ENCODE measurements at regions not wholly inside any gene's neighbourhood (a gene's known extent, or its start where the extent isn't known, plus 50 kb on each side); places are given as distances from the start of the nearest gene placed in this dataset.

- Histone ChIP-seq H3K27ac (ENCODE audit: control insufficient read depth, insufficient read depth) (no peak overlapping the region), H3K27me3 (replicated peaks in 1 of 2; ENCODE audit: control insufficient read depth in 2 of 2, insufficient read depth in 2 of 2, low read length in 1 of 2) (no peaks in the 10 kb centered on the region), H2AFZ (ENCODE audit: control insufficient read depth, low read depth, low read length) (no peak overlapping the region), H3K4me2 (ENCODE audit: control insufficient read depth, insufficient read depth) (no peak overlapping the region), H3K9ac (ENCODE audit: control insufficient read depth, insufficient read depth, low read length) (no peak overlapping the region), H3K4me1 (ENCODE audit: control insufficient read depth, insufficient read depth, low read length) (no peaks in the 10 kb centered on the region), H3K79me2 (ENCODE audit: control insufficient read depth, insufficient read depth, low read length) (no peaks in the 10 kb centered on the region), H3K9me3 (replicated peaks; ENCODE audit: control insufficient read depth, insufficient read depth, low read length) (no peaks in the 10 kb centered on the region), H3K36me3 (ENCODE audit: control insufficient read depth in 2 of 2, insufficient read depth in 2 of 2, low read length in 1 of 2) (no peaks in the 10 kb centered on the region), H4K20me1 (ENCODE audit: control insufficient read depth, insufficient read depth) (no peaks in the 10 kb centered on the region), H3K4me3 (no peak overlapping the region)
- intact Hi-C loops (cut with micrococcal nuclease; ENCODE audit: unreplicated experiment) (no loop called here), in situ Hi-C loops (cut with MboI) (no loop called here)
- ChIA-PET POLR2A (no interaction called here), CTCF (no interaction called here), SMC1A (ENCODE audit: uncharacterized antibody, unreplicated experiment) (no interaction called here), RAD21 (ENCODE audit: unreplicated experiment) (no interaction called here)
- 0% methylated on average over 2 of the region's 2 CpGs for WGBS (ENCODE audit: insufficient coverage, insufficient replicate concordance, low lambda C conversion rate, missing lambda C conversion rate)
- DNase-seq (ENCODE audit: low read depth, low spot score) (no peak), ATAC-seq (no peak), FAIRE-seq (no peak)
- TF ChIP-seq ZNF207 (IDR thresholded peaks at IDR 0.05; ENCODE audit: borderline replicate concordance): no peak
- TF ChIP-seq, protein P1, sequence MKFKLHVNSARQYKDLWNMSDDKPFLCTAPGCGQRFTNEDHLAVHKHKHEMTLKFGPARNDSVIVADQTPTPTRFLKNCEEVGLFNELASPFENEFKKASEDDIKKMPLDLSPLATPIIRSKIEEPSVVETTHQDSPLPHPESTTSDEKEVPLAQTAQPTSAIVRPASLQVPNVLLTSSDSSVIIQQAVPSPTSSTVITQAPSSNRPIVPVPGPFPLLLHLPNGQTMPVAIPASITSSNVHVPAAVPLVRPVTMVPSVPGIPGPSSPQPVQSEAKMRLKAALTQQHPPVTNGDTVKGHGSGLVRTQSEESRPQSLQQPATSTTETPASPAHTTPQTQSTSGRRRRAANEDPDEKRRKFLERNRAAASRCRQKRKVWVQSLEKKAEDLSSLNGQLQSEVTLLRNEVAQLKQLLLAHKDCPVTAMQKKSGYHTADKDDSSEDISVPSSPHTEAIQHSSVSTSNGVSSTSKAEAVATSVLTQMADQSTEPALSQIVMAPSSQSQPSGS (IDR thresholded peaks at IDR 0.05; ENCODE audit: low read length): no peak
- no peak for TF ChIP-seq RCOR1 (conservative IDR thresholded peaks at IDR 0.05; ENCODE audit: low read depth, low read length)
- TF ChIP-seq CHD1 (IDR thresholded peaks at IDR 0.05; ENCODE audit: low read depth, low read length): no peak
- TF ChIP-seq, protein P2, sequence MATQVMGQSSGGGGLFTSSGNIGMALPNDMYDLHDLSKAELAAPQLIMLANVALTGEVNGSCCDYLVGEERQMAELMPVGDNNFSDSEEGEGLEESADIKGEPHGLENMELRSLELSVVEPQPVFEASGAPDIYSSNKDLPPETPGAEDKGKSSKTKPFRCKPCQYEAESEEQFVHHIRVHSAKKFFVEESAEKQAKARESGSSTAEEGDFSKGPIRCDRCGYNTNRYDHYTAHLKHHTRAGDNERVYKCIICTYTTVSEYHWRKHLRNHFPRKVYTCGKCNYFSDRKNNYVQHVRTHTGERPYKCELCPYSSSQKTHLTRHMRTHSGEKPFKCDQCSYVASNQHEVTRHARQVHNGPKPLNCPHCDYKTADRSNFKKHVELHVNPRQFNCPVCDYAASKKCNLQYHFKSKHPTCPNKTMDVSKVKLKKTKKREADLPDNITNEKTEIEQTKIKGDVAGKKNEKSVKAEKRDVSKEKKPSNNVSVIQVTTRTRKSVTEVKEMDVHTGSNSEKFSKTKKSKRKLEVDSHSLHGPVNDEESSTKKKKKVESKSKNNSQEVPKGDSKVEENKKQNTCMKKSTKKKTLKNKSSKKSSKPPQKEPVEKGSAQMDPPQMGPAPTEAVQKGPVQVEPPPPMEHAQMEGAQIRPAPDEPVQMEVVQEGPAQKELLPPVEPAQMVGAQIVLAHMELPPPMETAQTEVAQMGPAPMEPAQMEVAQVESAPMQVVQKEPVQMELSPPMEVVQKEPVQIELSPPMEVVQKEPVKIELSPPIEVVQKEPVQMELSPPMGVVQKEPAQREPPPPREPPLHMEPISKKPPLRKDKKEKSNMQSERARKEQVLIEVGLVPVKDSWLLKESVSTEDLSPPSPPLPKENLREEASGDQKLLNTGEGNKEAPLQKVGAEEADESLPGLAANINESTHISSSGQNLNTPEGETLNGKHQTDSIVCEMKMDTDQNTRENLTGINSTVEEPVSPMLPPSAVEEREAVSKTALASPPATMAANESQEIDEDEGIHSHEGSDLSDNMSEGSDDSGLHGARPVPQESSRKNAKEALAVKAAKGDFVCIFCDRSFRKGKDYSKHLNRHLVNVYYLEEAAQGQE (IDR thresholded peaks at IDR 0.05; ENCODE audit: low read depth, low read length): no peak
- no peak for TF ChIP-seq ZNF384 (IDR thresholded peaks at IDR 0.05; ENCODE audit: borderline replicate concordance, low read depth, low read length)
- no peak for TF ChIP-seq EP300 (IDR thresholded peaks at IDR 0.05; ENCODE audit: borderline replicate concordance in 1 of 2, control insufficient read depth in 1 of 2, low read depth in 2 of 2, low read length in 2 of 2)
- TF ChIP-seq, protein P3, sequence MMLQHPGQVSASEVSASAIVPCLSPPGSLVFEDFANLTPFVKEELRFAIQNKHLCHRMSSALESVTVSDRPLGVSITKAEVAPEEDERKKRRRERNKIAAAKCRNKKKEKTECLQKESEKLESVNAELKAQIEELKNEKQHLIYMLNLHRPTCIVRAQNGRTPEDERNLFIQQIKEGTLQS (IDR thresholded peaks at IDR 0.05; ENCODE audit: borderline replicate concordance, extremely low read depth, low read depth, low read length): no peak
- no peak for TF ChIP-seq SIN3A (IDR thresholded peaks at IDR 0.05; ENCODE audit: low read depth, low read length)
- TF ChIP-seq HDAC6 (IDR thresholded peaks at IDR 0.05; ENCODE audit: unreplicated experiment): no peak
- no peak for TF ChIP-seq CBX3 (IDR thresholded peaks at IDR 0.05; ENCODE audit: borderline replicate concordance, low read depth)
- no peak for TF ChIP-seq DPF2 (IDR thresholded peaks at IDR 0.05)
- TF ChIP-seq, protein P4, sequence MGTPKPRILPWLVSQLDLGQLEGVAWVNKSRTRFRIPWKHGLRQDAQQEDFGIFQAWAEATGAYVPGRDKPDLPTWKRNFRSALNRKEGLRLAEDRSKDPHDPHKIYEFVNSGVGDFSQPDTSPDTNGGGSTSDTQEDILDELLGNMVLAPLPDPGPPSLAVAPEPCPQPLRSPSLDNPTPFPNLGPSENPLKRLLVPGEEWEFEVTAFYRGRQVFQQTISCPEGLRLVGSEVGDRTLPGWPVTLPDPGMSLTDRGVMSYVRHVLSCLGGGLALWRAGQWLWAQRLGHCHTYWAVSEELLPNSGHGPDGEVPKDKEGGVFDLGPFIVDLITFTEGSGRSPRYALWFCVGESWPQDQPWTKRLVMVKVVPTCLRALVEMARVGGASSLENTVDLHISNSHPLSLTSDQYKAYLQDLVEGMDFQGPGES (IDR thresholded peaks at IDR 0.05): no peak
- no peak for TF ChIP-seq CHD4 (IDR thresholded peaks at IDR 0.05)
- TF ChIP-seq, protein P5, sequence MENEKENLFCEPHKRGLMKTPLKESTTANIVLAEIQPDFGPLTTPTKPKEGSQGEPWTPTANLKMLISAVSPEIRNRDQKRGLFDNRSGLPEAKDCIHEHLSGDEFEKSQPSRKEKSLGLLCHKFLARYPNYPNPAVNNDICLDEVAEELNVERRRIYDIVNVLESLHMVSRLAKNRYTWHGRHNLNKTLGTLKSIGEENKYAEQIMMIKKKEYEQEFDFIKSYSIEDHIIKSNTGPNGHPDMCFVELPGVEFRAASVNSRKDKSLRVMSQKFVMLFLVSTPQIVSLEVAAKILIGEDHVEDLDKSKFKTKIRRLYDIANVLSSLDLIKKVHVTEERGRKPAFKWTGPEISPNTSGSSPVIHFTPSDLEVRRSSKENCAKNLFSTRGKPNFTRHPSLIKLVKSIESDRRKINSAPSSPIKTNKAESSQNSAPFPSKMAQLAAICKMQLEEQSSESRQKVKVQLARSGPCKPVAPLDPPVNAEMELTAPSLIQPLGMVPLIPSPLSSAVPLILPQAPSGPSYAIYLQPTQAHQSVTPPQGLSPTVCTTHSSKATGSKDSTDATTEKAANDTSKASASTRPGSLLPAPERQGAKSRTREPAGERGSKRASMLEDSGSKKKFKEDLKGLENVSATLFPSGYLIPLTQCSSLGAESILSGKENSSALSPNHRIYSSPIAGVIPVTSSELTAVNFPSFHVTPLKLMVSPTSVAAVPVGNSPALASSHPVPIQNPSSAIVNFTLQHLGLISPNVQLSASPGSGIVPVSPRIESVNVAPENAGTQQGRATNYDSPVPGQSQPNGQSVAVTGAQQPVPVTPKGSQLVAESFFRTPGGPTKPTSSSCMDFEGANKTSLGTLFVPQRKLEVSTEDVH (IDR thresholded peaks at IDR 0.05; ENCODE audit: low read depth, partially characterized antibody): no peak
- BruUV-seq (replicated peaks): no TSS peak
Measured at GRCh38 chr4:126375462-126376054, 1060.8 kb downstream of the FAT4 start.
